Loucy (cell line): ENCODE measurements at regions not wholly inside any gene's neighbourhood (a gene's known extent, or its start where the extent isn't known, plus 50 kb on each side); places are given as distances from the start of the nearest gene placed in this dataset.

ENCODE experiments used
- CTCF ChIP-seq: fragments of 200-600 bp; sonication (generic); conservative IDR thresholded peaks from 2 replicates; pipeline ENCODE4 v1.5.1; 2014; ENCODE audit warnings: mild to moderate bottlenecking, antibody characterized with exemption, low read length
- EZH2phosphoT487 ChIP-seq: fragments of 200-600 bp; IDR thresholded peaks from 2 replicates; pipeline ENCODE4 v1.6.1; 2018; ENCODE audit warnings: antibody characterized with exemption, mild to moderate bottlenecking, moderate library complexity, borderline replicate concordance

GRCh38 chr4:4712800-4713528 lies 146.5 kb upstream of the MSX1 start:
- TF ChIP-seq CTCF = no peak
- TF ChIP-seq EZH2phosphoT487 = no peak
